ENCODE measurements at regions not wholly inside any gene's neighbourhood (a gene's known extent, or its start where the extent isn't known, plus 50 kb on each side); places are given as distances from the start of the nearest gene placed in this dataset.

DNA sequence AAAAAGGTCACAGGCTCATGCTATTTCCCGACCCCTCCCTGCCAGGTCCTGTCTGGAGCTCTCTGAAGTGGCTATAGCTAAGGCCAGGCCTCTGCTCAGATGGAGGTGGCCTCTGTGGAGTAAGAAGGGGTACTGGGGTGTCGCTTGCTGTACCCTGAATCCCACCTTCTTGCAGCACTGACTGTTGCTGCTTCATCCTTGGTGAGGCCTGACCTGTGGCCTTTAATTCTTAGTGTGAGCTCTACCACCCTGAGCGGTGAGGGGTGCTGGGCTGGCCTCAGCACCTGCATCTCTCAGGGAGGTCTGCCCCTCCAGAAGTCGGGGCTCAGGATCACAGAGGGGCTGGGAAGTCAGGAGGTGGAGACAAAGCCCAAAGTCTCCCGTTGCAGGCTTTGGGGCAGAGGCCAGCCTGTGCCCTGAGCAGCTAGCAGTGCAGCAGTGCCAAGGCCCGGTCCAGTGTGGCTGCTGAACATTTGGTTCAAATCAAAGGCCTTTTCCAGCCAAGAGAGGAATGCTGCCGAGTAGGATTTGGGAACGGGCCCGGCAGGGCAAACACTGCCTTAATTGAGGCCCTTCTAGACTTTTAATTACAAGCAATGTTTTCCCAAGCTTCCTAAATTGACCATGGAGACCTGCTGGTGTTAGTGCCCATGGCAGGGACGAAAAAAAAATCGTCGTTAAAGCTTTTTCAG is 133.5 kb upstream of the HAAO start:
- DNase-seq, result peak in 1 of 4 donors; percentile 57
- H3K4me3 ChIP-seq, result no peak overlapping the region

DNA sequence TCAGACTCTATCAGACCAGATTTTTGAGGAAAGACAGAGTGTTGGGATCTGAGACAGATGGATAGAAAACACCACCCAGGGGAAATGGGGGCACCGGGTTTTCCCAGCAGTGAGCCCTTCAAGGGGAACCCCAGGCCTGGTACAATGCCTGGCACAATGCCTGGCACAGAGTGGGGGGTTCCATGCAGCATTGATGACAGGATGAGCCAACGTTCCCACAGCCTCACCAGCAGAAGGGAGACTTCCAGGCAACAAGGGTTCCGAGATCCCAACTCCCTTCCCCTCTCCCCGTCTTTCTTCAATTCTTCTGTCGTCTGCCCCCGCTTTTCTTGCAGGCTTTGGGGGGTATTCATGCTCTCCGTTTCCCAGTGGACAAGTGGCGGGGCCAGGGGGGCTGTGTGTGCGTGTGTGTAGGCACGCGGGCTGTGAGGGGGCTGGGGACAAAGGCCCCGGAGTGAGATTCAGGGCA is 132.1 kb upstream of the HAAO start:
- TF ChIP-seq, protein P1, sequence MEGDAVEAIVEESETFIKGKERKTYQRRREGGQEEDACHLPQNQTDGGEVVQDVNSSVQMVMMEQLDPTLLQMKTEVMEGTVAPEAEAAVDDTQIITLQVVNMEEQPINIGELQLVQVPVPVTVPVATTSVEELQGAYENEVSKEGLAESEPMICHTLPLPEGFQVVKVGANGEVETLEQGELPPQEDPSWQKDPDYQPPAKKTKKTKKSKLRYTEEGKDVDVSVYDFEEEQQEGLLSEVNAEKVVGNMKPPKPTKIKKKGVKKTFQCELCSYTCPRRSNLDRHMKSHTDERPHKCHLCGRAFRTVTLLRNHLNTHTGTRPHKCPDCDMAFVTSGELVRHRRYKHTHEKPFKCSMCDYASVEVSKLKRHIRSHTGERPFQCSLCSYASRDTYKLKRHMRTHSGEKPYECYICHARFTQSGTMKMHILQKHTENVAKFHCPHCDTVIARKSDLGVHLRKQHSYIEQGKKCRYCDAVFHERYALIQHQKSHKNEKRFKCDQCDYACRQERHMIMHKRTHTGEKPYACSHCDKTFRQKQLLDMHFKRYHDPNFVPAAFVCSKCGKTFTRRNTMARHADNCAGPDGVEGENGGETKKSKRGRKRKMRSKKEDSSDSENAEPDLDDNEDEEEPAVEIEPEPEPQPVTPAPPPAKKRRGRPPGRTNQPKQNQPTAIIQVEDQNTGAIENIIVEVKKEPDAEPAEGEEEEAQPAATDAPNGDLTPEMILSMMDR (IDR thresholded peaks at IDR 0.05), result no peak
- DNase-seq (no peak), ATAC-seq (peak; percentile 4)

More for the DNA sequence above, 133.5 kb upstream of the HAAO start:
- H3K36me3 ChIP-seq, result no peaks in the 10 kb centered on the region
- H3K27ac ChIP-seq, result peak overlapping the region; percentile 73 to 88
- no peaks in the 10 kb centered on the region for H3K9me3 ChIP-seq
- peak; percentile 15 for ATAC-seq
- H3K27me3 ChIP-seq, result peaks cover 0 to 3% of the 10 kb centered on the region in 2 donors
- intact Hi-C loops (cut with DNase I), result loop anchor here in 1 of 2 donors (10.0 kb wide), 1 partner anchor 71 kb away; no protein-coding TSS in a partner anchor
- TF ChIP-seq, protein P1 (IDR thresholded peaks at IDR 0.05), result no peak
- H3K4me1 ChIP-seq, result peaks cover 57 to 62% of the 10 kb centered on the region in 2 donors

DNA sequence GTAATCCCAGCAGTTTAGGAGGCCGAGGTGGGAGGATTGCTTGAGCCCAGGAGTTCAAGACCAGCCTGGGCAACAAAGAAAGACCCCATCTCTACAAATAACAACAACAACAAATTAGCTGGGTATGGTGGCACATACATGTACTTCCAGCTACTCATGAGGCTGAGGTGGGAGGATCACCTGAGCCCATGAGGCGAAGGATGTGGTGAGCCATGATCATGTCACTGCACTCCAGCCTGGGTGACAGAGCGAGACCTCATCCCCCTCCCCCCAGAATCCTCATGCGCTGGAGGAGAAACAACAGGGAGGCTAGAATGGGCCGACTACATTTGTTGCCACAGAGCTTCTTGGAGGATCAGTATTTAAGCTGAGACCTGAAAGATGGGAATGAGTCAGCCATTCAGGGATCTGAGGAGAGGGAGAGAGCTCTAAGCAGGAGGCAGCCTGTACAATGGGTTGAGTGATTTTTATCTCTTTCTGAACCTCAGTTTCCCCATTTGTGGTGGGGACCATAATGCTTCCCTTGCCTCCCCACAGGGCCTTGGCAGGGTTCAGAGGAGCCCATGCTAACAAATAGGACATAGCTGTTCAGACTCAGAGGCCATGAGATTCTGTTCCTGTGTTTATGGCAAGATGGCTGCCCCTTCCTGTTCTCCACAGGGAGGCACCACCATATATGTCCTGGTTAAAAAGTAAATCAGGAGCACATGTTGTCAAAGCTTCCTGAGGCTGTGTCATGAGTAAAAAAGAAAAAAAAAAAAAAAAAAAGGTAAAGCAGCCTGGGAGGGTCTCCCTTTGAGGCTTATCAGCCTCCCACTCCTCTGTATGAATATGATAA is 131.4 kb upstream of the HAAO start:
- Histone ChIP-seq H3K27ac (peak overlapping the region; percentile 73 to 88), H3K4me1 (peaks cover 44 to 47% of the 10 kb centered on the region in 2 donors), H3K27me3 (peaks cover 0 to 8% of the 10 kb centered on the region in 2 donors), H3K4me3 (no peak overlapping the region), H3K36me3 (no peaks in the 10 kb centered on the region), H3K9me3 (no peaks in the 10 kb centered on the region)
- TF ChIP-seq, protein P1 (IDR thresholded peaks at IDR 0.05), result no peak
- intact Hi-C loops (cut with DNase I), result loop anchor here in 1 of 2 donors (10.0 kb wide), 1 partner anchor 69 kb away; no protein-coding TSS in a partner anchor
- ATAC-seq, result no peak
- DNase-seq, result no peak

More for the DNA sequence above, 132.1 kb upstream of the HAAO start:
- Histone ChIP-seq H3K4me3 (no peak overlapping the region), H3K27me3 (peaks cover 0 to 3% of the 10 kb centered on the region in 2 donors), H3K27ac (peak overlapping the region; percentile 73 to 88), H3K36me3 (no peaks in the 10 kb centered on the region), H3K4me1 (peaks cover 51 to 53% of the 10 kb centered on the region in 2 donors), H3K9me3 (no peaks in the 10 kb centered on the region)
- intact Hi-C loops (cut with DNase I), result loop anchor here in 1 of 2 donors (10.0 kb wide), 1 partner anchor 70 kb away; no protein-coding TSS in a partner anchor

DNA sequence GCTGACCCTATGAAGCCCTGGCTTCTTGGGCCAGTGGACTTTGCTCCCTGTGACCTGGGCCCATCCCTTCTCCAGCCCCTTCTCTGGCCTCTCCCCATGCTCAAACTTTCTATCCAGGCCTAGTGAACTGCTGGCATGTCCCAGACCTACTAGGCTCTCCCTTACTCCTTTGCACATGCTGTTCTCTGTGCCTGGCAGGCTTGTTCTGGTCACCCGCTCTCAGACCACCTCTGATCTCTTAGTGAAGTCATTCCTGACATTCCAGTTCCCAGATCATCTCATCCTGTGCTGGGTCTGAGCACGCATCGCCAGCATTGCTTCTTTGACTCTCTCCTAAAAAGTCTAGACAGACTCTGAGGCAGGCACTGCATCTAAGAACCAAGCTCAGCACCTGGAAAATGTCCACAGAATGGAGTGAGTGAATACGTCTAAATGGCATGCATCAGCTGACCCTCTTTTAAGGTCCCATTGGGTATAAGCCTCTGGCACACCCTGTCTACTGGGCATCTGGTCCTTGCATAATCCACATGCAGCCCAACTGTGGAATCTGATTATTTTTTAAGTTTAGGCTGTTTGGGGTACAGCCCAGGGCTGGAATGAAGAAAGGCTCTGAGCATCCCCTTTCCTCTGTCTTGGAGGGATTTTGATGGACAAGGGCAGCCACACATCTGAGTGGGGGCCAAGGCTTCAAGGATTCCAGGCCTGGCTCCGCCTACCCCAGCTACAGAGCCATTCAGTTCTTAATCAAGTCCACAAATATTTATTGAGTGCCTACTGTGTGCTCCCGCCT is 130.6 kb upstream of the HAAO start:
- peak overlapping the region; percentile 73 to 88 for H3K27ac ChIP-seq
- DNase-seq, result no peak
- H3K27me3 ChIP-seq, result peaks cover 0 to 13% of the 10 kb centered on the region in 2 donors
- H3K36me3 ChIP-seq, result no peaks in the 10 kb centered on the region
- peak; percentile 5 for ATAC-seq
- no peaks in the 10 kb centered on the region for H3K9me3 ChIP-seq
- peaks cover 40 to 44% of the 10 kb centered on the region in 2 donors for H3K4me1 ChIP-seq
- TF ChIP-seq, protein P1 (IDR thresholded peaks at IDR 0.05), result no peak
- intact Hi-C loops (cut with DNase I), result loop anchor here in 1 of 2 donors (10.0 kb wide), 1 partner anchor 68 kb away; no protein-coding TSS in a partner anchor
- no peak overlapping the region for H3K4me3 ChIP-seq
